CD4-positive, alpha-beta T cell (primary cell): ENCODE measurements at regions not wholly inside any gene's neighbourhood (a gene's known extent, or its start where the extent isn't known, plus 50 kb on each side); places are given as distances from the start of the nearest gene placed in this dataset.

Experiments
- ATAC-seq: fragments of 200-7000 bp; cut with Tn5 transposase; one replicate; pipeline ENCODE4 v1.10.0; 2022; ENCODE audit warnings: mild to moderate bottlenecking; ENCODE audit not compliant: poor library complexity
- CTCF ChIA-PET: fragments of 350-600 bp; sonication (Branson Sonifier 250); formaldehyde crosslinking; loops from one replicate; lab custom pipeline; 2021; ENCODE audit warnings: antibody characterized with exemption, inconsistent platforms; lab: Charles Lee
- POLR2A ChIA-PET: fragments of 350-600 bp; sonication (Branson Sonifier 250); formaldehyde crosslinking; loops from one replicate; lab custom pipeline; 2021; ENCODE audit warnings: antibody characterized with exemption, inconsistent platforms; lab: Charles Lee
- DNase-seq, 14 experiments: peaks; one replicate each; pipeline ENCODE4 v3.0.0-alpha.2; 2013 to 2020; ENCODE audit warnings: mixed read lengths in 2 of 14
- H3K27ac ChIP-seq, 2 donors: one replicate each; pipeline versions ENCODE4 v1.5.1 to v1.7.0; 2013; ENCODE audit warnings: low read length in 2 of 2, low read depth in 1 of 2, mild to moderate bottlenecking in 1 of 2
- H3K27me3 ChIP-seq, 2 experiments: 1 replicate in 1 of 2; 2 replicates in 1 of 2; pipeline versions ENCODE4 v1.6.1 to v1.7.0; 2013; ENCODE audit warnings: low read length in 2 of 2, control low read depth in 1 of 2, mild to moderate bottlenecking in 1 of 2, moderate library complexity in 1 of 2; ENCODE audit not compliant: insufficient read depth in 2 of 2, control insufficient read depth in 1 of 2
- H3K36me3 ChIP-seq: one replicate; pipeline ENCODE4 v1.6.1; 2013; ENCODE audit warnings: low read length, control low read depth; ENCODE audit not compliant: insufficient read depth
- H3K4me1 ChIP-seq: one replicate; pipeline ENCODE4 v1.6.1; 2013; ENCODE audit warnings: low read length, control low read depth; ENCODE audit not compliant: insufficient read depth
- H3K4me3 ChIP-seq: one replicate; pipeline ENCODE4 v1.5.1; 2013; ENCODE audit warnings: mild to moderate bottlenecking, low read length, moderate library complexity
- H3K9me3 ChIP-seq, 2 experiments: 1 replicate in 1 of 2; 2 replicates in 1 of 2; pipeline versions ENCODE4 v1.6.1 to v1.7.0; 2013; ENCODE audit warnings: low read length in 2 of 2, mild to moderate bottlenecking in 2 of 2, control low read depth in 1 of 2, moderate library complexity in 1 of 2; ENCODE audit not compliant: control insufficient read depth in 1 of 2, insufficient read depth in 1 of 2
- H3K27ac Mint-ChIP-seq: one replicate; pipeline ENCODE4 v1.8.0; 2020; ENCODE audit warnings: mixed read lengths
- H3K27me3 Mint-ChIP-seq: one replicate; pipeline ENCODE4 v1.8.0; 2021; ENCODE audit warnings: mixed read lengths
- H3K36me3 Mint-ChIP-seq: one replicate; pipeline ENCODE4 v1.8.0; 2021; ENCODE audit warnings: low read depth, mixed read lengths
- H3K4me1 Mint-ChIP-seq: one replicate; pipeline ENCODE4 v1.8.0; 2021; ENCODE audit warnings: low read depth, mixed read lengths
- H3K4me3 Mint-ChIP-seq: one replicate; pipeline ENCODE4 v1.8.0; 2020; ENCODE audit warnings: mild to moderate bottlenecking, mixed read lengths
- H3K9me3 Mint-ChIP-seq: one replicate; pipeline ENCODE4 v1.8.0; 2020; ENCODE audit warnings: mixed read lengths
- CTCF ChIP-seq: fragments of 200-600 bp; IDR thresholded peaks from one replicate; pipeline ENCODE4 v1.8.0; 2022; ENCODE audit warnings: antibody characterized with exemption, mild to moderate bottlenecking
- intact Hi-C, 2 experiments: fragments of 100-400 bp; cut with DNase I in 1 of 2; cut with micrococcal nuclease in 1 of 2; formaldehyde crosslinking; loops; one replicate each; pipeline versions ENCODE4 v1.15.1 to v1.9.0; 2023 to 2025; cut with DNase I, micrococcal nuclease

GRCh38 chr15:36370051-36370730 lies 209.2 kb upstream of the CDIN1 start:
- Mint-ChIP-seq H3K4me3 (no peak overlapping the region), H3K27ac (no peak overlapping the region), H3K27me3 (no peaks in the 10 kb centered on the region), H3K4me1 (no peaks in the 10 kb centered on the region), H3K36me3 (no peaks in the 10 kb centered on the region), H3K9me3 (no peaks in the 10 kb centered on the region)
- Histone ChIP-seq H3K27me3 (no peaks in the 10 kb centered on the region), H3K9me3 (peaks cover 0 to 3% of the 10 kb centered on the region in 2 experiments), H3K27ac (no peak overlapping the region), H3K36me3 (no peaks in the 10 kb centered on the region), H3K4me3 (no peak overlapping the region), H3K4me1 (no peaks in the 10 kb centered on the region)
- no peak for ATAC-seq
- no peak for DNase-seq
- ChIA-PET CTCF (no interaction called here), POLR2A (no interaction called here)
- TF ChIP-seq CTCF, result no peak
- intact Hi-C loops, result no loop called here

- no peak for DNase-seq
- H3K9me3 ChIP-seq, result peaks cover 0 to 3% of the 10 kb centered on the region in 2 experiments
- CTCF ChIA-PET, result no interaction called here
- no peak for TF ChIP-seq CTCF
- H3K27ac Mint-ChIP-seq, result no peak overlapping the region
- POLR2A ChIA-PET, result no interaction called here
- intact Hi-C loops, result no loop called here
- no peaks in the 10 kb centered on the region for H3K4me1 ChIP-seq
- no peak overlapping the region for H3K27ac ChIP-seq
- no peaks in the 10 kb centered on the region for H3K36me3 Mint-ChIP-seq
- H3K4me3 Mint-ChIP-seq, result no peak overlapping the region
- ATAC-seq, result no peak
- H3K27me3 ChIP-seq, result no peaks in the 10 kb centered on the region
- no peaks in the 10 kb centered on the region for H3K36me3 ChIP-seq
- no peak overlapping the region for H3K4me3 ChIP-seq
- no peaks in the 10 kb centered on the region for H3K27me3 Mint-ChIP-seq
- H3K9me3 Mint-ChIP-seq, result no peaks in the 10 kb centered on the region
- H3K4me1 Mint-ChIP-seq, result no peaks in the 10 kb centered on the region
These were observed 208.7 kb upstream of the CDIN1 start for GRCh38 chr15:36370731-36371112.

- Histone ChIP-seq H3K36me3 (no peaks in the 10 kb centered on the region), H3K27ac (no peak overlapping the region), H3K4me1 (no peaks in the 10 kb centered on the region), H3K4me3 (no peak overlapping the region), H3K27me3 (no peaks in the 10 kb centered on the region), H3K9me3 (peaks cover 0 to 3% of the 10 kb centered on the region in 2 experiments)
- no peaks in the 10 kb centered on the region for H3K36me3 Mint-ChIP-seq
- CTCF ChIA-PET, result interaction anchor here (0.5 kb wide), 1 partner anchor 96 kb away, joined by 3 read pairs; no protein-coding TSS in a partner anchor
- intact Hi-C loops, result no loop called here
- H3K27ac Mint-ChIP-seq, result no peak overlapping the region
- DNase-seq (no peak), ATAC-seq (no peak)
- no peak overlapping the region for H3K4me3 Mint-ChIP-seq
- POLR2A ChIA-PET, result no interaction called here
- H3K4me1 Mint-ChIP-seq, result no peaks in the 10 kb centered on the region
- H3K27me3 Mint-ChIP-seq, result no peaks in the 10 kb centered on the region
- H3K9me3 Mint-ChIP-seq, result no peaks in the 10 kb centered on the region
- no peak for TF ChIP-seq CTCF
These were observed 207.9 kb upstream of the CDIN1 start for GRCh38 chr15:36371509-36371908.
